ENCODE measurements at regions not wholly inside any gene's neighbourhood (a gene's known extent, or its start where the extent isn't known, plus 50 kb on each side); places are given as distances from the start of the nearest gene placed in this dataset.

- no peak for TF ChIP-seq CTCF (IDR thresholded peaks at IDR 0.05)
- TF ChIP-seq REST (IDR thresholded peaks at IDR 0.05; ENCODE audit: insufficient read depth in 1 of 2, low read depth in 2 of 2, low read length in 1 of 2) = no peak
- TF ChIP-seq POLR2AphosphoS5 (IDR thresholded peaks at IDR 0.05; ENCODE audit: low read depth, low read length) = no peak
- TF ChIP-seq SIN3A (IDR thresholded peaks at IDR 0.05; ENCODE audit: borderline replicate concordance, insufficient read depth, low read depth, low read length) = no peak
- TF ChIP-seq TCF7L2 (IDR thresholded peaks at IDR 0.05; ENCODE audit: low read depth, low read length) = no peak
Measured at GRCh38 chr12:77601069-77601468, 229.6 kb upstream of the NAV3 start.

Measured in Panc1 (cell line).